ENCODE measurements at regions not wholly inside any gene's neighbourhood (a gene's known extent, or its start where the extent isn't known, plus 50 kb on each side); places are given as distances from the start of the nearest gene placed in this dataset.
"Not testable (repeated sequence)": the region's sequence is repeated elsewhere in the genome, so short reads cannot be mapped to it uniquely, and the experiment has no call there.

DNA sequence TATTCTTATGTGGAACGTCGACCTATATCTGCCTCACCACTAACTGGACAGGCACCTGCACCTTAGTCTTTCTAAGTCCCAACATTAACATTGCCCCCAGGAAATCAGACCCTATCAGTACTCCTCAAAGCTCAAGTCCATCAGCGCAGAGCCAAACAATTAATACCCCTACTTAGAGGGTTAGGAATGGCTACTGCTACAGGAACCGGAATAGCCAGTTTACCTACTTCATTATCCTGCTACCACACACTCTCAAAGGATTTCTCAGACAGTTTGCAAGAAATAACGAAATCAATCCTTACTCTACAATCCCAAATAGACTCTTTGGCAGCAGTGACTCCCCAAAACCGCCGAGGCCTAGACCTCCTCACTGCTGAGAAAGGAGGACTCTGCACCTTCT lies 123.1 kb upstream of the CRY1 start:
- not testable (repeated sequence) for H3K9me3 ChIP-seq (ENCODE audit: control insufficient read depth in 2 of 2, insufficient read depth in 1 of 2, low read depth in 1 of 2, low read length in 1 of 2); H3K36me3 ChIP-seq (ENCODE audit: control insufficient read depth in 2 of 2, insufficient read depth in 2 of 2, low read length in 1 of 2); H3K4me3 ChIP-seq (ENCODE audit: low read depth in 1 of 2, low read length in 2 of 2); H3K4me1 ChIP-seq (ENCODE audit: control insufficient read depth in 2 of 2, insufficient read depth in 2 of 2, low read length in 1 of 2); H3K27ac ChIP-seq (ENCODE audit: low read depth in 2 of 2, low read length in 1 of 2); H3K27me3 ChIP-seq (ENCODE audit: control insufficient read depth in 1 of 2, insufficient read depth in 2 of 2, low read length in 2 of 2)
- 62 to 73% methylated on average over 7 of the region's 7 CpGs for WGBS, 2 donors

GRCh38 chr12:107219301-107219700 lies 126.0 kb upstream of the CRY1 start:
- no peaks in the 10 kb centered on the region for H3K27me3 ChIP-seq (ENCODE audit: control insufficient read depth in 1 of 2, insufficient read depth in 2 of 2, low read length in 2 of 2)
- no peaks in the 10 kb centered on the region for H3K4me1 ChIP-seq (ENCODE audit: control insufficient read depth in 2 of 2, insufficient read depth in 2 of 2, low read length in 1 of 2)
- H3K36me3 ChIP-seq (ENCODE audit: control insufficient read depth in 2 of 2, insufficient read depth in 2 of 2, low read length in 1 of 2) = no peaks in the 10 kb centered on the region
- WGBS, 2 donors = 83 to 88% methylated on average over 3 of the region's 3 CpGs
- H3K9me3 ChIP-seq (ENCODE audit: control insufficient read depth in 2 of 2, insufficient read depth in 1 of 2, low read depth in 1 of 2, low read length in 1 of 2) = no peaks in the 10 kb centered on the region
- H3K4me3 ChIP-seq (ENCODE audit: low read depth in 1 of 2, low read length in 2 of 2) = no peak overlapping the region
- H3K27ac ChIP-seq (ENCODE audit: low read depth in 2 of 2, low read length in 1 of 2) = no peak overlapping the region

GRCh38 chr12:107221913-107222312 lies 128.6 kb upstream of the CRY1 start:
- Histone ChIP-seq H3K4me3 (ENCODE audit: low read depth in 1 of 2, low read length in 2 of 2) (no peak overlapping the region), H3K9me3 (ENCODE audit: control insufficient read depth in 2 of 2, insufficient read depth in 1 of 2, low read depth in 1 of 2, low read length in 1 of 2) (no peaks in the 10 kb centered on the region), H3K27ac (ENCODE audit: low read depth in 2 of 2, low read length in 1 of 2) (no peak overlapping the region), H3K36me3 (ENCODE audit: control insufficient read depth in 2 of 2, insufficient read depth in 2 of 2, low read length in 1 of 2) (no peaks in the 10 kb centered on the region), H3K4me1 (ENCODE audit: control insufficient read depth in 2 of 2, insufficient read depth in 2 of 2, low read length in 1 of 2) (no peaks in the 10 kb centered on the region), H3K27me3 (ENCODE audit: control insufficient read depth in 1 of 2, insufficient read depth in 2 of 2, low read length in 2 of 2) (no peaks in the 10 kb centered on the region)

GRCh38 chr12:107223821-107224220 lies 130.5 kb upstream of the CRY1 start:
- no peaks in the 10 kb centered on the region for H3K36me3 ChIP-seq (ENCODE audit: control insufficient read depth in 2 of 2, insufficient read depth in 2 of 2, low read length in 1 of 2)
- H3K9me3 ChIP-seq (ENCODE audit: control insufficient read depth in 2 of 2, insufficient read depth in 1 of 2, low read depth in 1 of 2, low read length in 1 of 2) = no peaks in the 10 kb centered on the region
- 67 to 74% methylated on average over 5 of the region's 5 CpGs for WGBS, 2 donors
- H3K4me3 ChIP-seq (ENCODE audit: low read depth in 1 of 2, low read length in 2 of 2) = no peak overlapping the region
- no peak overlapping the region for H3K27ac ChIP-seq (ENCODE audit: low read depth in 2 of 2, low read length in 1 of 2)
- no peaks in the 10 kb centered on the region for H3K27me3 ChIP-seq (ENCODE audit: control insufficient read depth in 1 of 2, insufficient read depth in 2 of 2, low read length in 2 of 2)
- H3K4me1 ChIP-seq (ENCODE audit: control insufficient read depth in 2 of 2, insufficient read depth in 2 of 2, low read length in 1 of 2) = no peaks in the 10 kb centered on the region

- no peaks in the 10 kb centered on the region for H3K9me3 ChIP-seq (ENCODE audit: control insufficient read depth in 2 of 2, insufficient read depth in 1 of 2, low read depth in 1 of 2, low read length in 1 of 2)
- H3K27me3 ChIP-seq (ENCODE audit: control insufficient read depth in 1 of 2, insufficient read depth in 2 of 2, low read length in 2 of 2) = no peaks in the 10 kb centered on the region
- no peaks in the 10 kb centered on the region for H3K4me1 ChIP-seq (ENCODE audit: control insufficient read depth in 2 of 2, insufficient read depth in 2 of 2, low read length in 1 of 2)
- 62 to 63% methylated on average over 5 to 6 of the region's 6 CpGs for WGBS, 2 donors
- H3K4me3 ChIP-seq (ENCODE audit: low read depth in 1 of 2, low read length in 2 of 2) = no peak overlapping the region
- H3K27ac ChIP-seq (ENCODE audit: low read depth in 2 of 2, low read length in 1 of 2) = no peak overlapping the region
- no peaks in the 10 kb centered on the region for H3K36me3 ChIP-seq (ENCODE audit: control insufficient read depth in 2 of 2, insufficient read depth in 2 of 2, low read length in 1 of 2)
Observed at GRCh38 chr12:107225635-107226034, 132.3 kb upstream of the CRY1 start.

DNA sequence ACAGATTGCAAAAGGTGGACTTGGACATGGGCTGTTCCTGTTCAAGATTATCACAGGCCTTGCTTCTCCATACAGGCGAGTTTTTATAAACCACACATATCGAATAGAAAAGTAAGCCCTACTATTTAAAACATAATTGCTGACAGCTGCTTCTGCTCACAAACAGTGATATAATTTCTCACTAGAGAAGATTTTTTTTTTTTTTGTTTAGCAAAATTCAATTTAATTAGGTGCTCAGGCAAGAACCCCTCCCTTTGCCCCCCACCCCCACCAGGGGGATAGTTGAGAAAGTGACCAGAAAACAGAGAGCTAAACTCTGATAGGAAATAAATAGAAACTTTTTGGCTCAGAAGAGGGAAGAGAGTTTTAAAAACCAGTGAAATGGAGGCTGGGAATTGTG lies 132.8 kb upstream of the CRY1 start:
- no peaks in the 10 kb centered on the region for H3K36me3 ChIP-seq (ENCODE audit: control insufficient read depth in 2 of 2, insufficient read depth in 2 of 2, low read length in 1 of 2)
- H3K27ac ChIP-seq (ENCODE audit: low read depth in 2 of 2, low read length in 1 of 2) = no peak overlapping the region
- no peaks in the 10 kb centered on the region for H3K4me1 ChIP-seq (ENCODE audit: control insufficient read depth in 2 of 2, insufficient read depth in 2 of 2, low read length in 1 of 2)
- WGBS, 2 donors = 74 to 82% methylated on average over 2 of the region's 2 CpGs
- no peak overlapping the region for H3K4me3 ChIP-seq (ENCODE audit: low read depth in 1 of 2, low read length in 2 of 2)
- no peaks in the 10 kb centered on the region for H3K9me3 ChIP-seq (ENCODE audit: control insufficient read depth in 2 of 2, insufficient read depth in 1 of 2, low read depth in 1 of 2, low read length in 1 of 2)
- H3K27me3 ChIP-seq (ENCODE audit: control insufficient read depth in 1 of 2, insufficient read depth in 2 of 2, low read length in 2 of 2) = no peaks in the 10 kb centered on the region

DNA sequence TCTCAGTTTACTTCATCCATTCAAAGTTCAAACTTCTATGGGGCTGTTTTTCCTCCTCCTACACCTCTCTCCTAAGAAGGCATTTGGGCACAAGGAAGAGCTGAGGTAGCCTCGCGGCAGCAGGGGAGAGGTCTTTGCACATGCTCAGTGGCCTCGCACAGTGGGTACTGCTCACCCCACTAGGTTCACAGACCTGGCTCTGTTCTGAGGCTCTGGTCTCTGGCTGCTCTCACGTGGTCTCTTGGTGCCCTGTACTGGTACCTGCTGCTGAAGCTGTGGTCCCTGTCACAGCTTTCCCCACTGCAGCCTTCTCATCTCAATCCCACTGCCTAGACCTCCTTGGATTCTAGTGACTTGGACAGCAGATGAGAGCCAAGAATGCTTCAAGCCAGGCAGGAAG lies 134.7 kb upstream of the CRY1 start:
- 68 to 75% methylated on average over 4 of the region's 4 CpGs for WGBS, 2 donors
- H3K36me3 ChIP-seq (ENCODE audit: control insufficient read depth in 2 of 2, insufficient read depth in 2 of 2, low read length in 1 of 2) = no peaks in the 10 kb centered on the region
- H3K9me3 ChIP-seq (ENCODE audit: control insufficient read depth in 2 of 2, insufficient read depth in 1 of 2, low read depth in 1 of 2, low read length in 1 of 2) = no peaks in the 10 kb centered on the region
- H3K4me1 ChIP-seq (ENCODE audit: control insufficient read depth in 2 of 2, insufficient read depth in 2 of 2, low read length in 1 of 2) = no peaks in the 10 kb centered on the region
- H3K4me3 ChIP-seq (ENCODE audit: low read depth in 1 of 2, low read length in 2 of 2) = no peak overlapping the region
- no peaks in the 10 kb centered on the region for H3K27me3 ChIP-seq (ENCODE audit: control insufficient read depth in 1 of 2, insufficient read depth in 2 of 2, low read length in 2 of 2)
- no peak overlapping the region for H3K27ac ChIP-seq (ENCODE audit: low read depth in 2 of 2, low read length in 1 of 2)

- Histone ChIP-seq H3K27me3 (ENCODE audit: control insufficient read depth in 1 of 2, insufficient read depth in 2 of 2, low read length in 2 of 2) (no peaks in the 10 kb centered on the region), H3K4me1 (ENCODE audit: control insufficient read depth in 2 of 2, insufficient read depth in 2 of 2, low read length in 1 of 2) (no peaks in the 10 kb centered on the region), H3K27ac (ENCODE audit: low read depth in 2 of 2, low read length in 1 of 2) (no peak overlapping the region), H3K4me3 (ENCODE audit: low read depth in 1 of 2, low read length in 2 of 2) (no peak overlapping the region), H3K9me3 (ENCODE audit: control insufficient read depth in 2 of 2, insufficient read depth in 1 of 2, low read depth in 1 of 2, low read length in 1 of 2) (no peaks in the 10 kb centered on the region), H3K36me3 (ENCODE audit: control insufficient read depth in 2 of 2, insufficient read depth in 2 of 2, low read length in 1 of 2) (no peaks in the 10 kb centered on the region)
- WGBS, 2 donors = 81 to 84% methylated on average over 5 of the region's 5 CpGs
Observed at GRCh38 chr12:107229827-107230226, 136.5 kb upstream of the CRY1 start.

- Histone ChIP-seq H3K9me3 (ENCODE audit: control insufficient read depth in 2 of 2, insufficient read depth in 1 of 2, low read depth in 1 of 2, low read length in 1 of 2) (no peaks in the 10 kb centered on the region), H3K27ac (ENCODE audit: low read depth in 2 of 2, low read length in 1 of 2) (no peak overlapping the region), H3K4me1 (ENCODE audit: control insufficient read depth in 2 of 2, insufficient read depth in 2 of 2, low read length in 1 of 2) (no peaks in the 10 kb centered on the region), H3K4me3 (ENCODE audit: low read depth in 1 of 2, low read length in 2 of 2) (no peak overlapping the region), H3K36me3 (ENCODE audit: control insufficient read depth in 2 of 2, insufficient read depth in 2 of 2, low read length in 1 of 2) (no peaks in the 10 kb centered on the region), H3K27me3 (ENCODE audit: control insufficient read depth in 1 of 2, insufficient read depth in 2 of 2, low read length in 2 of 2) (no peaks in the 10 kb centered on the region)
- 84 to 85% methylated on average over 11 of the region's 11 CpGs for WGBS, 2 donors
Observed at GRCh38 chr12:107231303-107231702, 138.0 kb upstream of the CRY1 start.

- Histone ChIP-seq H3K9me3 (ENCODE audit: control insufficient read depth in 2 of 2, insufficient read depth in 1 of 2, low read depth in 1 of 2, low read length in 1 of 2) (no peaks in the 10 kb centered on the region), H3K36me3 (ENCODE audit: control insufficient read depth in 2 of 2, insufficient read depth in 2 of 2, low read length in 1 of 2) (no peaks in the 10 kb centered on the region), H3K4me1 (ENCODE audit: control insufficient read depth in 2 of 2, insufficient read depth in 2 of 2, low read length in 1 of 2) (peaks cover 0 to 4% of the 10 kb centered on the region in 2 donors), H3K4me3 (ENCODE audit: low read depth in 1 of 2, low read length in 2 of 2) (no peak overlapping the region), H3K27me3 (ENCODE audit: control insufficient read depth in 1 of 2, insufficient read depth in 2 of 2, low read length in 2 of 2) (no peaks in the 10 kb centered on the region), H3K27ac (ENCODE audit: low read depth in 2 of 2, low read length in 1 of 2) (no peak overlapping the region)
- 86 to 91% methylated on average over 3 of the region's 3 CpGs for WGBS, 2 donors
Observed at GRCh38 chr12:107233551-107233950, 140.2 kb upstream of the CRY1 start.
